ENCODE measurements at regions not wholly inside any gene's neighbourhood (a gene's known extent, or its start where the extent isn't known, plus 50 kb on each side); places are given as distances from the start of the nearest gene placed in this dataset.
A peak's percentile ranks its signal among the peaks of the same experiment; 100 is the strongest.
"Not testable (repeated sequence)": the region's sequence is repeated elsewhere in the genome, so short reads cannot be mapped to it uniquely, and the experiment has no call there.

GRCh38 chr9:38176251-38176650, 107.2 kb upstream of the SHB start:
- Histone ChIP-seq H3K27me3 (ENCODE audit: insufficient read depth, low read length) (no peaks in the 10 kb centered on the region), H3K36me3 (ENCODE audit: insufficient read depth, low read length) (no peaks in the 10 kb centered on the region), H3K27ac (ENCODE audit: low read depth, low read length) (no peak overlapping the region), H3K4me1 (ENCODE audit: control insufficient read depth, insufficient read depth, low read length, unreplicated experiment) (peaks cover under 1% of the 10 kb centered on the region), H3K4me3 (ENCODE audit: low read depth, low read length) (no peak overlapping the region), H2AFZ (ENCODE audit: low read length, unreplicated experiment) (no peak overlapping the region), H3K79me2 (ENCODE audit: control insufficient read depth, insufficient read depth, low read length, unreplicated experiment) (no peaks in the 10 kb centered on the region)

GRCh38 chr9:38175423-38175822, 106.4 kb upstream of the SHB start:
- Histone ChIP-seq H3K27ac (ENCODE audit: low read depth, low read length) (no peak overlapping the region), H3K79me2 (ENCODE audit: control insufficient read depth, insufficient read depth, low read length, unreplicated experiment) (no peaks in the 10 kb centered on the region), H3K4me3 (ENCODE audit: low read depth, low read length) (no peak overlapping the region), H3K36me3 (ENCODE audit: insufficient read depth, low read length) (no peaks in the 10 kb centered on the region), H3K27me3 (ENCODE audit: insufficient read depth, low read length) (no peaks in the 10 kb centered on the region), H3K4me1 (ENCODE audit: control insufficient read depth, insufficient read depth, low read length, unreplicated experiment) (no peaks in the 10 kb centered on the region), H2AFZ (ENCODE audit: low read length, unreplicated experiment) (no peak overlapping the region)

GRCh38 chr9:38172586-38172985, 103.6 kb upstream of the SHB start:
- H3K4me3 ChIP-seq (ENCODE audit: low read depth, low read length): no peak overlapping the region
- H2AFZ ChIP-seq (ENCODE audit: low read length, unreplicated experiment): no peak overlapping the region
- H3K36me3 ChIP-seq (ENCODE audit: insufficient read depth, low read length): 0 out of 2 replicates have a peak, but pooled peaks cover 3% of the 10 kb centered on the region
- H3K79me2 ChIP-seq (ENCODE audit: control insufficient read depth, insufficient read depth, low read length, unreplicated experiment): no peaks in the 10 kb centered on the region
- no peaks in the 10 kb centered on the region for H3K4me1 ChIP-seq (ENCODE audit: control insufficient read depth, insufficient read depth, low read length, unreplicated experiment)
- no peaks in the 10 kb centered on the region for H3K27me3 ChIP-seq (ENCODE audit: insufficient read depth, low read length)
- H3K27ac ChIP-seq (ENCODE audit: low read depth, low read length): no peak overlapping the region

- H3K79me2 ChIP-seq (ENCODE audit: control insufficient read depth, insufficient read depth, low read length, unreplicated experiment): no peaks in the 10 kb centered on the region
- H2AFZ ChIP-seq (ENCODE audit: low read length, unreplicated experiment): no peak overlapping the region
- no peaks in the 10 kb centered on the region for H3K27me3 ChIP-seq (ENCODE audit: insufficient read depth, low read length)
- no peaks in the 10 kb centered on the region for H3K4me1 ChIP-seq (ENCODE audit: control insufficient read depth, insufficient read depth, low read length, unreplicated experiment)
- H3K36me3 ChIP-seq (ENCODE audit: insufficient read depth, low read length): 0 out of 2 replicates have a peak, but pooled peaks cover 3% of the 10 kb centered on the region
- H3K4me3 ChIP-seq (ENCODE audit: low read depth, low read length): no peak overlapping the region
- peak overlapping the region; percentile 59; the same call in 1 of the 2 replicates for H3K27ac ChIP-seq (ENCODE audit: low read depth, low read length)
Measured at GRCh38 chr9:38171926-38172325, 102.9 kb upstream of the SHB start.

GRCh38 chr9:38171538-38171884, 102.5 kb upstream of the SHB start:
- Histone ChIP-seq H3K4me1 (ENCODE audit: control insufficient read depth, insufficient read depth, low read length, unreplicated experiment) (no peaks in the 10 kb centered on the region), H3K79me2 (ENCODE audit: control insufficient read depth, insufficient read depth, low read length, unreplicated experiment) (no peaks in the 10 kb centered on the region), H3K27ac (ENCODE audit: low read depth, low read length) (peak overlapping the region; percentile 59; the same call in 1 of the 2 replicates), H3K4me3 (ENCODE audit: low read depth, low read length) (no peak overlapping the region), H2AFZ (ENCODE audit: low read length, unreplicated experiment) (no peak overlapping the region), H3K36me3 (ENCODE audit: insufficient read depth, low read length) (0 out of 2 replicates have a peak, but pooled peaks cover 3% of the 10 kb centered on the region), H3K27me3 (ENCODE audit: insufficient read depth, low read length) (no peaks in the 10 kb centered on the region)

- H3K79me2 ChIP-seq (ENCODE audit: control insufficient read depth, insufficient read depth, low read length, unreplicated experiment); H3K36me3 ChIP-seq (ENCODE audit: insufficient read depth, low read length); H3K4me3 ChIP-seq (ENCODE audit: low read depth, low read length); H3K27me3 ChIP-seq (ENCODE audit: insufficient read depth, low read length); H2AFZ ChIP-seq (ENCODE audit: low read length, unreplicated experiment); H3K4me1 ChIP-seq (ENCODE audit: control insufficient read depth, insufficient read depth, low read length, unreplicated experiment): not testable (repeated sequence)
- H3K27ac ChIP-seq (ENCODE audit: low read depth, low read length): peak overlapping the region; percentile 59
Measured at GRCh38 chr9:38170763-38171537, 101.9 kb upstream of the SHB start.

- H3K4me3 ChIP-seq (ENCODE audit: low read depth, low read length); H2AFZ ChIP-seq (ENCODE audit: low read length, unreplicated experiment): not testable (repeated sequence)
- H3K27ac ChIP-seq (ENCODE audit: low read depth, low read length): peak overlapping the region; percentile 59
Measured at GRCh38 chr9:38170155-38170554, 101.1 kb upstream of the SHB start.

GRCh38 chr9:38166501-38166900, 97.5 kb upstream of the SHB start:
- H2AFZ ChIP-seq (ENCODE audit: low read length, unreplicated experiment): no peak overlapping the region
- H3K27ac ChIP-seq (ENCODE audit: low read depth, low read length): no peak overlapping the region
- no peaks in the 10 kb centered on the region for H3K27me3 ChIP-seq (ENCODE audit: insufficient read depth, low read length)
- H3K4me3 ChIP-seq (ENCODE audit: low read depth, low read length): no peak overlapping the region
- 0 out of 2 replicates have a peak, but pooled peaks cover 3% of the 10 kb centered on the region for H3K36me3 ChIP-seq (ENCODE audit: insufficient read depth, low read length)
- H3K79me2 ChIP-seq (ENCODE audit: control insufficient read depth, insufficient read depth, low read length, unreplicated experiment): no peaks in the 10 kb centered on the region
- no peaks in the 10 kb centered on the region for H3K4me1 ChIP-seq (ENCODE audit: control insufficient read depth, insufficient read depth, low read length, unreplicated experiment)

More at GRCh38 chr9:38170155-38170554, 101.1 kb upstream of the SHB start:
- H3K36me3 ChIP-seq (ENCODE audit: insufficient read depth, low read length); H3K4me1 ChIP-seq (ENCODE audit: control insufficient read depth, insufficient read depth, low read length, unreplicated experiment); H3K79me2 ChIP-seq (ENCODE audit: control insufficient read depth, insufficient read depth, low read length, unreplicated experiment); H3K27me3 ChIP-seq (ENCODE audit: insufficient read depth, low read length): not testable (repeated sequence)

- H3K27me3 ChIP-seq (ENCODE audit: insufficient read depth, low read length): no peaks in the 10 kb centered on the region
- 0 out of 2 replicates have a peak, but pooled peaks cover 2% of the 10 kb centered on the region for H3K36me3 ChIP-seq (ENCODE audit: insufficient read depth, low read length)
- no peak overlapping the region for H2AFZ ChIP-seq (ENCODE audit: low read length, unreplicated experiment)
- H3K27ac ChIP-seq (ENCODE audit: low read depth, low read length): no peak overlapping the region
- H3K79me2 ChIP-seq (ENCODE audit: control insufficient read depth, insufficient read depth, low read length, unreplicated experiment): no peaks in the 10 kb centered on the region
- no peaks in the 10 kb centered on the region for H3K4me1 ChIP-seq (ENCODE audit: control insufficient read depth, insufficient read depth, low read length, unreplicated experiment)
- H3K4me3 ChIP-seq (ENCODE audit: low read depth, low read length): no peak overlapping the region
Measured at GRCh38 chr9:38164659-38165221, 95.7 kb upstream of the SHB start.

GRCh38 chr9:38163518-38163917, 94.5 kb upstream of the SHB start:
- no peaks in the 10 kb centered on the region for H3K27me3 ChIP-seq (ENCODE audit: insufficient read depth, low read length)
- H3K36me3 ChIP-seq (ENCODE audit: insufficient read depth, low read length): no peaks in the 10 kb centered on the region
- H2AFZ ChIP-seq (ENCODE audit: low read length, unreplicated experiment): no peak overlapping the region
- H3K27ac ChIP-seq (ENCODE audit: low read depth, low read length): no peak overlapping the region
- H3K4me1 ChIP-seq (ENCODE audit: control insufficient read depth, insufficient read depth, low read length, unreplicated experiment): no peaks in the 10 kb centered on the region
- H3K4me3 ChIP-seq (ENCODE audit: low read depth, low read length): no peak overlapping the region
- no peaks in the 10 kb centered on the region for H3K79me2 ChIP-seq (ENCODE audit: control insufficient read depth, insufficient read depth, low read length, unreplicated experiment)
